Effector memory CD8-positive, alpha-beta T cell (primary cell): ENCODE measurements at regions not wholly inside any gene's neighbourhood (a gene's known extent, or its start where the extent isn't known, plus 50 kb on each side); places are given as distances from the start of the nearest gene placed in this dataset.
"Not testable (repeated sequence)": the region's sequence is repeated elsewhere in the genome, so short reads cannot be mapped to it uniquely, and the experiment has no call there.

Experiments used
- ATAC-seq: fragments of 150-1000 bp; cut with Tn5 transposase; replicated peaks from 2 replicates; pipeline ENCODE4 v1.10.0; 2021; ENCODE audit warnings: mild to moderate bottlenecking, moderate library complexity
- DNase-seq, 3 experiments: peaks; one replicate each; pipeline ENCODE4 v3.0.0; 2021
- H3K27ac Mint-ChIP-seq, 2 donors: one replicate each; pipeline ENCODE4 v1.8.0; 2022; ENCODE audit warnings: mild to moderate bottlenecking in 2 of 2, mixed read lengths in 2 of 2, moderate library complexity in 2 of 2
- H3K27me3 Mint-ChIP-seq, 2 donors: one replicate each; pipeline ENCODE4 v1.8.0; 2022; ENCODE audit warnings: mixed read lengths in 2 of 2
- H3K36me3 Mint-ChIP-seq: one replicate; pipeline ENCODE4 v1.8.0; 2022; ENCODE audit warnings: mild to moderate bottlenecking, moderate library complexity, mixed read lengths; ENCODE audit not compliant: insufficient read depth
- H3K4me1 Mint-ChIP-seq, 2 donors: one replicate each; pipeline ENCODE4 v1.8.0; 2022; ENCODE audit warnings: low read depth in 2 of 2, mixed read lengths in 2 of 2
- H3K4me3 Mint-ChIP-seq, 2 donors: one replicate each; pipeline ENCODE4 v1.8.0; 2022; ENCODE audit warnings: mild to moderate bottlenecking in 2 of 2, mixed read lengths in 2 of 2, moderate library complexity in 2 of 2
- H3K9me3 Mint-ChIP-seq, 2 donors: one replicate each; pipeline ENCODE4 v1.8.0; 2022; ENCODE audit warnings: mixed read lengths in 2 of 2

DNA sequence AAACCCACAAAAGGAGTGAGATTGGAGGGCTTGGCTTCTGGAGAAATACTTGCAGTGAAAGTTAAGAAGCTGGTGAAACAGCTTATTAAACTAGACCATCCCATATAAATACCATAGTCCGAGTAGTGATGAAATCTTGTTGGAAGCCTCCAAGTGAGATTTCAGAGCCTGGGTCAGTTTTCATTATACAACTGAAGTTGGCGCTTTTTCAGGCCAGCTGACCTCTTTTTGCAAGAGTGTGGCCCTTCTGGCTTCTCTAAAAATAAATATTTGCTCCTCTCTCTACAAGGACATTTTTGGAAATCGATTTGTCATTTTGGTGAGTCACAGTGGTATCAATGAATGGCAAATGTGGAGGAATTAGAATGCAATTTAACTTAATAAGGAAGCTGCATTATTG lies 51.2 kb upstream of the THRB start:
- ATAC-seq (no peak), DNase-seq (no peak)
- no peaks in the 10 kb centered on the region for H3K4me1 Mint-ChIP-seq
- no peak overlapping the region for H3K4me3 Mint-ChIP-seq
- H3K36me3 Mint-ChIP-seq, result no peaks in the 10 kb centered on the region
- no peaks in the 10 kb centered on the region for H3K27me3 Mint-ChIP-seq
- H3K9me3 Mint-ChIP-seq, result peaks cover 0 to 7% of the 10 kb centered on the region in 2 donors
- no peak overlapping the region for H3K27ac Mint-ChIP-seq

DNA sequence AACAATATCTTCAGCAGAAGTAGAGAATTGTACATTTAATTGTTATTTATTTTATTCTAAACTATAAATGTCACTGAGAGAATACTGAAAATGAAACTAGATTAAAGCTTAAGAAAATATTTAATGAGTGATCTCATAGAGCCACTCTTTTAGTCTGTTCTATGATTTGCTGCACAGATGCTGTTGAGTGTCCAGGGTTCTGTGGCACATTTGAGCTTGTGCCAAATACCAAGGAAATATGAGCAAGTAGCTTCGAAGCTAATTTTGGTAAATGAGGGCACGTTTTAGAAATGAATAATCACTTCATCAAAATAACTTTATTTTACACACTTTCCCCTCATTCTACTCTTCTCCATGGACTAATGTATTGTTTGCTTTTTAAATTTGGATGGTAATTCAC lies 53.6 kb upstream of the THRB start:
- no peaks in the 10 kb centered on the region for H3K27me3 Mint-ChIP-seq
- no peaks in the 10 kb centered on the region for H3K4me1 Mint-ChIP-seq
- H3K9me3 Mint-ChIP-seq, result peaks cover 0 to 4% of the 10 kb centered on the region in 2 donors
- no peak for ATAC-seq
- H3K36me3 Mint-ChIP-seq, result no peaks in the 10 kb centered on the region
- no peak overlapping the region for H3K4me3 Mint-ChIP-seq
- no peak overlapping the region for H3K27ac Mint-ChIP-seq
- no peak for DNase-seq

DNA sequence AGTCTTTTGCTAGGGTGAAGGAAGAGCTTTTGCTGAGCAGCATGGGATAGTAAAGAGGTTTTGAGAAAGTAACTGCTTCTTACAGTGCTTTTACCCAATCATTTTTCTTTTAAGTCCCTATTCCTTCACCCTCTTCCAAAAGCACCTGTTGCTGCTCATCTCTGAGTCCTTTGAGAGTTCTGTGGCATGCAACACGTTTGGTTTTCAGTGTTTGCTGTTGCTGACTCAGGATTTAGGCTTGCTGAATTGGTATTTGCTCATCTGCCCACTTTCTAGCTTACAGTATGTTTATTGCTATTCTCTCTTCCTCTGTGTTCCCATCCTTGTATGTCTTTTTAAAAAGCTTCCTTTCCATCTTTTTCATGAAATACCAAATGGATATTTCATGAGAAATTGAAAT lies 55.9 kb upstream of the THRB start:
- ATAC-seq (no peak), DNase-seq (no peak)
- H3K9me3 Mint-ChIP-seq, result peaks cover 1 to 4% of the 10 kb centered on the region in 2 donors
- no peak overlapping the region for H3K27ac Mint-ChIP-seq
- H3K4me1 Mint-ChIP-seq, result no peaks in the 10 kb centered on the region
- no peaks in the 10 kb centered on the region for H3K27me3 Mint-ChIP-seq
- H3K36me3 Mint-ChIP-seq, result no peaks in the 10 kb centered on the region
- no peak overlapping the region for H3K4me3 Mint-ChIP-seq

DNA sequence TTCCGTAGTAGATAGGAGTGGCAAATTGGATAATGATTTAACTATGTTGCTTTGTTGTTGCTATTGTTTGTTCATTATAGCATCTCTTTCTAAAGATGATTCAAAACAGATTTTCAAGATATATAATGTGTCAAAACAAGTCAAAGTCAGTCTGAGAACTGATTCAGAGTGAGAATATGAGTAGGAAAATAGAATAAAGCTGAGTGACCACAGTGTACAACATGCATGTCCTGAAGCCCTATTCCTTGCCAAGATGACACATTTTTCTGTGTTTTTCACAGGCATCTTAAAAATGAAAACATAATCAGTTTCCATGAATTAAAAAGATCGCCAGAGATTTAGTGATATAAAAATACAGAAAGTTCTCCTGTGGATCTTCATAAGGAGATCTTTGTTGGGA lies 57.0 kb upstream of the THRB start:
- Mint-ChIP-seq H3K27me3 (no peaks in the 10 kb centered on the region), H3K27ac (no peak overlapping the region), H3K4me1 (no peaks in the 10 kb centered on the region), H3K36me3 (no peaks in the 10 kb centered on the region), H3K4me3 (no peak overlapping the region), H3K9me3 (peaks cover 5 to 7% of the 10 kb centered on the region in 2 donors)
- ATAC-seq (no peak), DNase-seq (no peak)

DNA sequence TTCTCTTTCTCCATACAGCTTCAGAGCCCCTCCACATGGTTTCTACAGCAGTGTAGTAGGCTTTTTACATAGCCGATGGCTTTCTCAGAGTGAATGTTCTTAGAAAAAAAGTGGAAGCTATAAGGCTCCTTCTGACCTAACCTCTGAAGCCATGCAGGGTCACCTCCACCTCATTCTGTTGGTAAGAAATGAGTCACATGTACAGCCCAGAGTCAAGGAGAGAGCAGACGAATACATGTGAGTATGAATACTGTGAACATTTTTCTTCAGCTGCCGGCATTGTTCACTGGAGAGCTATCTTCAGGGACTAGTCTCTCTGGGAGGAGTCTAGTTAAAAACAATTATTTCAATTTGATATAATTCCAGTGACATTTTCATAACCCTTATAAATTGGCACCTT lies 68.2 kb upstream of the THRB start:
- H3K36me3 Mint-ChIP-seq, result no peaks in the 10 kb centered on the region
- H3K4me3 Mint-ChIP-seq, result no peak overlapping the region
- H3K27ac Mint-ChIP-seq, result no peak overlapping the region
- peaks cover 0 to 7% of the 10 kb centered on the region in 2 donors for H3K9me3 Mint-ChIP-seq
- H3K4me1 Mint-ChIP-seq, result no peaks in the 10 kb centered on the region
- H3K27me3 Mint-ChIP-seq, result no peaks in the 10 kb centered on the region
- DNase-seq (no peak), ATAC-seq (no peak)

DNA sequence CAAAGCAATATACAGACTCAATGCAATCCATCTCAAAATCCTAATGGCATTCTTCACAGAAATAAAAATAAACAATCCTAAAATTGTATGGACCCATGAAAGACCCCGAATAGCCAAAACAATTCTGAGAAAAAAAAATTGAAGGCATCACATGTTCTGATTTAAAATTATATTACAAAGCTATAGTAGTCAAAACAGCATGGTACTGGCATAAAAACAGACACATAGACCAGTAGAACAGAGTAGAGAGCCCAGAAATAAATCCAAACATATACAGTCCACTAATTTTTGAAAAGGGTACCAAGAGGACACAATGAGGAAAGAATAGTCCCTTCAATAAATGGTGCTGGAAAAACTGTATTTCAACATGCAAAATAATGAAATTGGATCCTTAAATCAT lies 70.4 kb upstream of the THRB start:
- no peak for ATAC-seq
- Mint-ChIP-seq H3K27me3 (no peaks in the 10 kb centered on the region), H3K4me3 (no peak overlapping the region), H3K36me3 (no peaks in the 10 kb centered on the region), H3K4me1 (no peaks in the 10 kb centered on the region), H3K9me3 (peaks cover 5 to 10% of the 10 kb centered on the region in 2 donors), H3K27ac (no peak overlapping the region)
- no peak for DNase-seq

DNA sequence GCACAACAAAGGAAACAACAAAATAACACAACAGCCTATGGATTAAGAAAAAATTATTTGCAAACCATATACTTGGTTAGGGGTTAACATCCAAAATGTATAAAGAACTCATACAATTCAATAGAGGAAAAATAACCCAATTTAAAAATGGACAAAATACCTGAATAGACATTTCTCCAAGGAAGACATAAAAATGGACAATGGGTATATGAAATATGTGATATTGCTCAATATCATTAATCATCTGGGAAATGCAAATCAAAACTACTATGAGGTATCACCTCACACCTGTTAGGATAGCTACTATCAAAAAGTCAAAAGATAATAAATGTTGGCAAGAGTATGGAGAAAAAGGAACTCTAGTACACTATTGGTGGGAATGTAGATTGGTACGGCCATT lies 71.0 kb upstream of the THRB start:
- H3K36me3 Mint-ChIP-seq, result no peaks in the 10 kb centered on the region
- no peak overlapping the region for H3K27ac Mint-ChIP-seq
- no peaks in the 10 kb centered on the region for H3K27me3 Mint-ChIP-seq
- ATAC-seq (no peak), DNase-seq (no peak)
- H3K4me3 Mint-ChIP-seq, result no peak overlapping the region
- H3K4me1 Mint-ChIP-seq, result no peaks in the 10 kb centered on the region
- peaks cover 5 to 10% of the 10 kb centered on the region in 2 donors for H3K9me3 Mint-ChIP-seq

DNA sequence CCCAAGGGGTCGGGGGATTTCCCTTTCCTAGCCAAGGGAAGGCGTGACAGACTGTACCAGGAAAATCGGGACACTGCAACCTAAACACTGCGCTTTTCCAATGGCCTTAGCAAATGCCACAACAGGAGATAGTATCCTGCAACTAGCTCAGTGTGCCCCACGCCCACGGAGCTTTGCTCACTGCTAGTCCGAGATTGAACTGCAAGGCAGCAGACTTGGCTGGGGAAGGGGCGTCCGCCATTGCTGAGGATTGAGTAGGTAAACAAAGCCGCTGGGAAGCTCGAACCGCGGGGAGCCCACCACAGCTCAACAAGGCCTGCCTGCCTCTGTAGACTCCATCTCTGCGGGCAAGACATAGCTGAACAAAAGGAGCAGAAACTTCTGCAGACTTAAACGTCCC lies 72.3 kb upstream of the THRB start:
- H3K4me1 Mint-ChIP-seq, result no peaks in the 10 kb centered on the region
- no peak overlapping the region for H3K4me3 Mint-ChIP-seq
- no peaks in the 10 kb centered on the region for H3K36me3 Mint-ChIP-seq
- no peak overlapping the region for H3K27ac Mint-ChIP-seq
- DNase-seq, result no peak
- H3K9me3 Mint-ChIP-seq, result peaks cover 5 to 10% of the 10 kb centered on the region in 2 donors
- ATAC-seq, result no peak
- no peaks in the 10 kb centered on the region for H3K27me3 Mint-ChIP-seq

DNA sequence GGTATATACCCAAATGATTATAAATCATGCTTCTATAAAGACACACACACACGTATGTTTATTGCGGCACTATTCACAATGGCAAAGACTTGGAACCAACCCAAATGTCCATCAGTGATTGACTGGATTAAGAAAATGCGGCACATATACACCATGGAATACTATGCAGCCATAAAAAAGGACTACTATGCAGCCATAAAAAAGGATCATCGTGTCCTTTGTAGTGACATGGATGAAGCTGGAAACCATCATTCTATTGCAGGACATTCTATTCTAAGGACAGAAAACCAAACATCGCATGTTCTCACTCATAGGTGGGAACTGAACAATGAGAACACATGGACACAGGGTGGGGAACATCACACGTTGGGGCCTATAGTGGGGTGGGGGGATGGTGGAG lies 77.8 kb upstream of the THRB start:
- not testable (repeated sequence) for ATAC-seq, H3K27ac Mint-ChIP-seq, H3K4me3 Mint-ChIP-seq, H3K36me3 Mint-ChIP-seq, H3K9me3 Mint-ChIP-seq, DNase-seq, H3K4me1 Mint-ChIP-seq, H3K27me3 Mint-ChIP-seq

DNA sequence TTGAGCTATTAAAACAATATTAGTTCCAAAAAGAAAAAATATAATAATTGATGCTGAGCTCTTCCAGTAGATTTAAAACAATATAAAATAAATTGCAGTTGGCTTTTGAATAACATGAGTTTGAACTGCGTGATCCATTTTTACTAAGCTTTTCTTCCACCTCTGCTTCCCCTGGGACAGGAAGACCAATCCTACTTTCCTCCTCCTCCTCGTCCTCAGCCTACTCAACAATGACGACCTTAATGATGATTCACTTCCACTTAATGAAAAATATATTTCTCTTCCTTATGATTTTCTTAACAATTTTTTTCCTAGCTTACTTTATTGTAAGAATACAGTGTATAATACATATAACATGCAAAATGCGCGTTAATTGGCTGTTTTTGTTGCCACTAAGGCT lies 78.9 kb upstream of the THRB start:
- Mint-ChIP-seq H3K4me3 (no peak overlapping the region), H3K36me3 (no peaks in the 10 kb centered on the region), H3K27ac (no peak overlapping the region), H3K4me1 (no peaks in the 10 kb centered on the region), H3K27me3 (no peaks in the 10 kb centered on the region), H3K9me3 (peaks cover 4 to 5% of the 10 kb centered on the region in 2 donors)
- ATAC-seq (no peak), DNase-seq (no peak)

DNA sequence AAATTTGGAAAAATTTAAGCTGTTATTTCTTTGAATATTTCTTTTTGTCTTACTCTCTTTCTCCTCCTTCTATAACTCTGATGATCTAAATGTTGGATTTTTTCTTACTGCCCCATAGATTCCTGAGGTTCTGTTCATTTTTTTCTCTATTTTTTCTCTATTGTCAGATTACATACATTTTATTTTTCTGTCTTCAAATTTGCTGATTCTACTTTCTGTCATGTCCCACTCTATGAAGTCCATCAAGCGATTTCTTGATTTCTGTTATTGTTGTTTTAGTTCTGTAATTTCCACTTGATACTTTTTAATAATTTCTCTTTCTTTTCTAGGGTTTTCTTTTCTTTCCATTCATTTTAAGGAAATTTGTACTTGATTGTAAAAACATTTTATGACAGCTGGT lies 83.7 kb upstream of the THRB start:
- H3K36me3 Mint-ChIP-seq, result no peaks in the 10 kb centered on the region
- no peak for ATAC-seq
- H3K27me3 Mint-ChIP-seq, result no peaks in the 10 kb centered on the region
- H3K9me3 Mint-ChIP-seq, result peaks cover 6% of the 10 kb centered on the region in 2 donors
- DNase-seq, result no peak
- H3K4me3 Mint-ChIP-seq, result no peak overlapping the region
- no peak overlapping the region for H3K27ac Mint-ChIP-seq
- no peaks in the 10 kb centered on the region for H3K4me1 Mint-ChIP-seq

DNA sequence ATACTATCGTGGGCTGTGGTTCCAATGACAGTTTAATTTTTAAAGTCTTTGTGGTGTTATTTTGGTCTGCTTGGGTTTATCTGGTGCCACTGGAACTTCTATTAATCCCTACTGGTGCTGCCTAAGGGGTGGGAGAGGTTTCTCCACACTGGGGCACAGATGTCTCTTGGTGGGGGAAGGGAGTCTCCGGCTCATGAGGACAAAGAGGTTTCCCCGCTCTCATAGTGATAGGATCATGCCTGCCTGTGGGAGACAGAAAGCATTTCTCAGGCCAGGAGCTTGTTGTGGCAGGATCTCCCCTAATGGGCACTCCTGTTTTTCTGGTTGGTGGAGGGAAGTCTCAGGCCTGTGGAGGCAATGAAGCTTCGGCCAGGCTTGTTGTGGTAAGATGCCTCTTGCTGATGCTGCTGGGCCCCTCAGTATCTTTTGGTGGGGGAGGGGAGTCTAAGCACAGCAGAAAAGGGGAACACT lies 84.3 kb upstream of the THRB start:
- peaks cover 6 to 9% of the 10 kb centered on the region in 2 donors for H3K9me3 Mint-ChIP-seq
- no peaks in the 10 kb centered on the region for H3K27me3 Mint-ChIP-seq
- no peak overlapping the region for H3K27ac Mint-ChIP-seq
- no peak overlapping the region for H3K4me3 Mint-ChIP-seq
- H3K4me1 Mint-ChIP-seq, result no peaks in the 10 kb centered on the region
- ATAC-seq (no peak), DNase-seq (no peak)
- H3K36me3 Mint-ChIP-seq, result no peaks in the 10 kb centered on the region

DNA sequence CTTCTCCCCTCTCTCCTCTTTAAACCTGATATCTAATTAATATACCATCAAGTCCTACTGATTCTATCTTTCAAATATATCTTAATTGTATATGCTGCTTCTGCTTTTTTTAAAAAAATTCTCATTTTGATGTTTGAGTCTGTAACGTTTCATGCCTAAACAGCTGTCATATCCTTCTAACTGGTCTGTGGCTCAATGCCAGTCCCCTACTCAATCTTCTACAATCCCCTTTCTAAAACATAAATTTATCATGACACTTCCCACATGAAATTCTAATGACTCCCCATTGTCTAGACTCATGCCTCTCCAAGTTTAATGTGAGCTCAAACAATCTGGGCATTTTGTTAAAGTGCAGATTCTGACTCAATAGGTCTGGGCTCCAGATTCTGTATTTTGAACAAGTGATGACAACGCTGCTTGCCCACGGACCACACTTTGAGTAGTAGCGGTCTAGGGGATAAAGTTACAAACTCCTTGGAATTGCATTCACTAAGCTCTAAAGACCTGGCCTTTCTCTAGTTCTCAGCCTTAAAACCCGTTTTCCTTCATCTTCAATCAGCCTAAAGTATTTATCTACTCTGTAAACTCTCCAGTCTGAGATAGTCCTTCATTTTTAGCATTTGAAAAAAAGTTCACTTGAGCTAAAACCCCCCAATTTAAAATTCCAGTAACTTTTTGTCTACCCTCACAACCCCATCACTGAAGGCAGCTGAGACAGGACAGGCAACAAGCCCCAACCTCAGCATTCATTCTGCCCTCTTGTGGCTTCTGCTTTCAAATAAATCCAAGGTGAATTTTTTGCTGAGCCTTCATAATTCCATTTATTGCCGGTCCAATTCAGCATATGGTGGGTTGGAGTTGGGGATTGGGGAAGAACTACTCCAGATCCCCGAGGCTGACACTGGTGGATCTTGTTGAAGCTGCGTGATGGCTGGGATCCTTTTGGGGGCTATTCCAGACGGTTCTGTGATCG lies 88.1 kb upstream of the THRB start:
- no peaks in the 10 kb centered on the region for H3K4me1 Mint-ChIP-seq
- H3K27me3 Mint-ChIP-seq, result no peaks in the 10 kb centered on the region
- H3K4me3 Mint-ChIP-seq, result no peak overlapping the region
- no peaks in the 10 kb centered on the region for H3K36me3 Mint-ChIP-seq
- ATAC-seq (no peak), DNase-seq (no peak)
- no peak overlapping the region for H3K27ac Mint-ChIP-seq
- peaks cover 6 to 7% of the 10 kb centered on the region in 2 donors for H3K9me3 Mint-ChIP-seq

DNA sequence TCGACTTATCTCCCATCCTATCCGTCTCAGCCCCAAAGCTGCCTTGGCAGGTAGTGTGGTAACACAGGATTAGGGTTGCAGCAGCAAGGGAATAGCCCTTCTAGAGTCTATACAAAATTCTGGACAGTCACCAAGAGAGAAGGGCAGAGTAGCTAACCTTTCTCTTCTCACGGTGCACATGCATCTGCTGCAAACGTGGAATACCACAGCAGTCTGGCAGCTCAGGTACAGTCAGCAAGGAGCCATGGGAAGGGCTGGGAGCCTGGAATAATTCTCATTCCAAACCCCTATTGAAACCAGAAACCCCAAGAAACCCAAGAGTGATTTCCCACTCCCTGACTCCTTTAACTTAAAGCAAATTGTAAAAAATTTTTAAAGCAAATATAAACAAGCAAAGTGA lies 92.3 kb upstream of the THRB start:
- no peak for ATAC-seq
- Mint-ChIP-seq H3K4me3 (no peak overlapping the region), H3K9me3 (peaks cover 7 to 8% of the 10 kb centered on the region in 2 donors), H3K27ac (no peak overlapping the region), H3K27me3 (no peaks in the 10 kb centered on the region), H3K36me3 (no peaks in the 10 kb centered on the region), H3K4me1 (no peaks in the 10 kb centered on the region)
- DNase-seq, result no peak
